T47D (cell line): ENCODE measurements at regions not wholly inside any gene's neighbourhood (a gene's known extent, or its start where the extent isn't known, plus 50 kb on each side); places are given as distances from the start of the nearest gene placed in this dataset.

ENCODE experiments used
- DNase-seq, 2 experiments: peaks; one replicate each; pipeline versions ENCODE4 v3.0.0 to v3.0.0-alpha.2; 2011 to 2012; ENCODE audit warnings: low read depth in 1 of 2, low spot score in 1 of 2
- JUND ChIP-seq: IDR thresholded peaks from 2 replicates; pipeline ENCODE4 v1.6.1; 2012; ENCODE audit warnings: low read depth
- in situ Hi-C: cut with HindIII; loops from 2 replicates; pipeline ENCODE4 v1.10.0; 2016; ENCODE audit warnings: low sequenced_read_pairs, low pct_unique_long_range_greater_than_20kb

GRCh38 chr3:27826448-27826847 is 104.3 kb upstream of the EOMES start:
- no peak for DNase-seq
- in situ Hi-C loops = no loop called here
- no peak for TF ChIP-seq JUND

- in situ Hi-C loops = no loop called here
- no peak for DNase-seq
- no peak for TF ChIP-seq JUND
These were observed 104.9 kb upstream of the EOMES start for GRCh38 chr3:27827041-27827440.

- in situ Hi-C loops = no loop called here
- no peak for DNase-seq
- TF ChIP-seq JUND = no peak
These were observed 118.9 kb upstream of the EOMES start for GRCh38 chr3:27840807-27841594.

DNA sequence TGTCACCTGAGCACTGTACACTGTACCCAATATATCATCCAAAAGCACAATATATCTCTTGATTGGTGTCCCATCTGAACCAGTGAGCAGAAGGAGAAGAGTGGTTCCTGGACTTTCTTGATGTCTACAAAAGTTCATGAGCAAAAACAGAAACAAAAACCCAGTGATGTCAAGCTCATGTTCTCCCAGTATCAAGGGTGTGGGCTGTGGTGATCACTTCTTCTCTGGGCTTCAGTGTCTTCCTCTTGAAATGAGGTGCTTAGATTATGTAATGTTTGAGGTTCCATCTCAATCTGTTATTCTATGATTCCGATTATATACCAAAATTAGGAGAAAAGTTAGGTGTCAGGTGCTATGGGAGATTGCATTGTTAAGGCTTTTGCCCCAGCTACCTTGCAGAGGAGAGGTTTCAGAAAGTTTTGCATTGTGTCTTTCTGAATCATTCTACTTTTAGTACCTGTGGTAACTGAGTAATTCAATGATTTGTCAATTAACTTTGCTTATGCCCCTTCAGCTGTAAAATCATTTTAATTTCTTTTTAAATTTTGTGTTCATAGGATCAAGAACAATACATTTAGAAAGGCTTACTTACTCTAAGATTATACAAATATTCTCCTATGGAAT is 122.0 kb upstream of the EOMES start:
- no peak for TF ChIP-seq JUND
- DNase-seq = no peak
- in situ Hi-C loops = no loop called here

DNA sequence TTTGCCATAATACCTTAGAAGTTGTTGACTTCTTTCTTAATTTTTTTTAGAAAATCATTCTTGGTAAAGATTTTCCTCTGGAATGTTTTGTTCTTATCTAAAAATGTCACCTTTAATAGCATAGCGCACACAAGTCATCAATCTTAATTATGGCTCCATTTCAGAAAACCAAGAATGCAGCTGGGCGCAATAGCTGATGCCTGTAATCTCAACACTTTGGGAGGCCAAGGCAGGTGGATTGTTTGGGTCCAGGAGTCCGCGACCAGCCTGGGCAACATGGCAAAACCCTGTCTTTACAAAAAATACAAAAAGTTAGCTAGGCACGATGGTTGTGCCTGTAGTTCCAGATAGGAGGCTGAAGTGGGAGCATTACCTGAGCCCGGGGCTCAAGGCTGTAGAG is 125.6 kb upstream of the EOMES start:
- no peak for DNase-seq
- no peak for TF ChIP-seq JUND
- in situ Hi-C loops = no loop called here

DNA sequence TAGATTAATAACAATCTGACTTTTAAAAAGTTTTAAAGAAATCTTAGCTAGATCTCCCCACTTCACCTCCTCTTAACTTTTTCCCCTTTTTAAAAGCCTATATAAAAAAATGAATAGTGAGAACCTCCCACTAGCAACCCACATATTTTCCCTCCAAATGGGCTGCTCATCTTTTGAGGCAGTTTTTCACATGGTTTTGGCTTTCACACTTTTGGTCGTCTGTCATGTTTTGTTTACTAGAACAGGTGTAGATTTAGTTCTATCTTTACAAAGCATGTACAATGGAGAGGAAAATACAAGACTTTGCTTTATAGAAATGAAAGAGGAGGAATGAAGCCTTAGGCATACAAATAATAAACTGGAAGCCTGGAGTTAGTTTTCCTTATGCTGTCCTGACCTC is 126.7 kb upstream of the EOMES start:
- no peak for TF ChIP-seq JUND
- in situ Hi-C loops = no loop called here

GRCh38 chr3:27859821-27860220 is 137.7 kb upstream of the EOMES start:
- no peak for TF ChIP-seq JUND
- no peak for DNase-seq
- in situ Hi-C loops = no loop called here

More for the DNA sequence above, 126.7 kb upstream of the EOMES start:
- no peak for DNase-seq

DNA sequence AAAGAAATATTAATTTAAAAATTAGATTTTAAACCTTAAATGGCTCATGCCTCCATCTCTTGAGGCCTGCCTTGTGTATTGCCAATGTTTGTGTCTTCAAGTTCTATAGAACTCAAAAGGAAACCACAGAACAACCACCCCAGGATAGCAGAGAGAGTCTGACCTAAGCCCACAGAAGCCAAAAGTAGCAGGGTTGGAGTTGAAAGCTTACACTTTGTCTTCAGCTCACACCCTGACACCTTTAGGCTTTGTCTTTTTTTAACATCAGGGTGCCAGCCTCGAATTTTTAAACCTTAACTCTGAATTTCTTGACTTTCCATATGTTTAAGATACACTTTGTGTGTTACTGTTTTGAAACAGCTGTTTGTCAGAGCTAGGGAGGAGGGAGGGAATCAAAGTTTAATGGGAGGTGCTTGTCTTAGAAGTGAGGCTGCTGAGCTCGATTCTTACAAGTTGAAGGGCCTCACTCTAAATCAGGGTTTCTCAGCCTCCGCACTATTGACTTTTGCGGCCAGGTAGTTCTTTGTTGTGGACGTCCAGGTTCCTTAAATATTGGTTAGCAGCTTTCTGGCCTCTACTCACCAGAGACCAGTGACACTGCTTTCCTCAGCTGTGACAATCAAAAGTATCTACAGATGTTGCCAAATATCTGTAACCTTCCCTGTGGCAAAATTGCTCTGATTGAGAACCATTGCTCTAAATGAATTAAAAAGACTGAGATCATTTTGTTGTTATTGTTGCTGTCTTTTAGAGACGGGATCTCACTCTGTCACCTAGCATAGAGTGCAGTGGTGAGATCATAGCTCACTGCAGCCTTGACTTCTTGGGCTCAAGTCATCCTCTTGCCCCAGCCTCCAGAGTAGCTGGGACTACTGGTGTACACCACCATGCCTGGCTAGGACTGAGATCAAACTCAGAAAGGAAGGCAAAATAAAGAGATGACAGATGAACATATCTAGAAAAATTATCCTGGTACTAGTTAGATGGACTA is 139.2 kb upstream of the EOMES start:
- TF ChIP-seq JUND = no peak
- no peak for DNase-seq
- in situ Hi-C loops = no loop called here

GRCh38 chr3:27865731-27866130 is 143.6 kb upstream of the EOMES start:
- in situ Hi-C loops = no loop called here
- no peak for DNase-seq
- TF ChIP-seq JUND = no peak

- in situ Hi-C loops = no loop called here
- no peak for DNase-seq
- no peak for TF ChIP-seq JUND
These were observed 147.0 kb upstream of the EOMES start for GRCh38 chr3:27869152-27869551.

DNA sequence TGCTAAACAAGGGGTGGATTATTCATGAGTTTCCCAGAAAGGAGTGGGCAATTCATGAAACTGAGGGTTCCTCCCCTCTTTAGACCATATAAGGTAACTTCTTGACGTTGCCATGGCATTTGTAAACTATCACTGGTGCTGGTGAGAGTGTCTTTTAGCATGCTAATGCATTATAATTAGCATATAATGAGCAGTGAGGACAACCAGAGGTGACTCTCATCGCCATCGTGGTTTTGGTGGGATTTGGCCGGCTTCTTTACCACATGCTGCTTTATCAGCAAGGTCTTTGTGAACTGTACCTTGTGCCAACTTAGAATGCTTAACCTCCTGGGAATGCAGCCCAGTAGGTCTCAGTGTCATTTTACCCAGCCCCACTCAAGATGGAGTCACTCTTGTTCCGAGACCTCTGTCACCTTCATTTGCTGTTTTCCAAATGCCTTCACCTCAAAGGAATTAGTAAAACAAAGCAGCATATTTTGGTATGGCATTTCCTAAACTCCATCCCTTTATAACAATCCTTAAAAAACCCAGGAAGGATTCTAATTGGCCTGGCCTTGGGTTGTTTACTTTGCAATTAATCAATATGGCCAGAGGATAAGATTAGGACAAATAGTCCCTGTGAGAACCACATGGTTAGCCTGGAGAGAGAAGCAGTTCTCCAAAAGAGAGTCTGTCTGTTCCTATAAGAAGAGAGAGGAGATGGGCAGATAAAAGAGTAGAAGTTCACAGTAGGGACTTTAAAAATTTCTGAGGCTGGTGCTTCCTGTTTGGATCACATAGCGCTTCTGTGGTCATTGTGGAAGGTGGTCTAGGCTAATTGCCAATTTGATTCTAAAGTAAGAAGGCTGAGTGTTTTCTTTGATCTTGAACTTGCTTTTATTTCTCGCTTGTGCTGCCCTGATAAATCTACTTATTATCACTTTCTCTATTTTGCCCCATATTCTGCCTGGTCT is 155.2 kb upstream of the EOMES start:
- in situ Hi-C loops = no loop called here
- no peak for TF ChIP-seq JUND
- no peak for DNase-seq

GRCh38 chr3:27878014-27878383 is 155.9 kb upstream of the EOMES start:
- TF ChIP-seq JUND = no peak
- in situ Hi-C loops = no loop called here
- no peak for DNase-seq
